Body of pancreas (tissue), 4 donors: ENCODE measurements at regions not wholly inside any gene's neighbourhood (a gene's known extent, or its start where the extent isn't known, plus 50 kb on each side); places are given as distances from the start of the nearest gene placed in this dataset.

ENCODE experiments used
- POLR2A ChIP-seq, 3 donors: fragments of 450-650 bp; IDR thresholded peaks; one replicate each; pipeline ENCODE4 v1.6.1; 2016; ENCODE audit warnings: antibody characterized with exemption in 3 of 3, mild to moderate bottlenecking in 2 of 3
- TF ChIP-seq, protein P1 (sequence below), 7 experiments: fragments of 450-650 bp in 4 of 7; fragments of 200-600 bp in 3 of 7; sonication (generic) in 3 of 7; IDR thresholded peaks; one replicate each; pipeline ENCODE4 v1.5.1; 2016 to 2019; ENCODE audit warnings: antibody characterized with exemption in 7 of 7

DNA sequence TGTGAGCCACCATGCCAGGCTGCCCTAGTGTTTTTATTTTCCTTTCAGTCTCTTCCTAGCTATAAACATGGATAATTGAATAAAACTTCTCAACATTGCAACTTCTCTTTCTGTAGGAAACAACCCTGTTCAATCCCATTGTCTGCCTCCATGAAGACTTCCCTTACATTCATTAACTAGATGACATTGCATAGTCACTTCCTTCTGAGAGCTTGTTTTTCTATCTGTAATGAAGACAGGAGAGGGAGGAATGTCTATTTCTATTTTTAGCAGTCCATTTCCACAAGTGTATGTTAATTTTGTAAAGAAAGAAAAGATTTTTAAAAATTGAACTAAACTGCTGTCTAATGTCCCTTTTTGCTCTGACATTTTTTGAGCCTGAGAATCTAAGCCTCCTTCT is 55.6 kb upstream of the MELK start:
- TF ChIP-seq POLR2A (IDR thresholded peaks at IDR 0.05): no peak
- TF ChIP-seq, protein P1, sequence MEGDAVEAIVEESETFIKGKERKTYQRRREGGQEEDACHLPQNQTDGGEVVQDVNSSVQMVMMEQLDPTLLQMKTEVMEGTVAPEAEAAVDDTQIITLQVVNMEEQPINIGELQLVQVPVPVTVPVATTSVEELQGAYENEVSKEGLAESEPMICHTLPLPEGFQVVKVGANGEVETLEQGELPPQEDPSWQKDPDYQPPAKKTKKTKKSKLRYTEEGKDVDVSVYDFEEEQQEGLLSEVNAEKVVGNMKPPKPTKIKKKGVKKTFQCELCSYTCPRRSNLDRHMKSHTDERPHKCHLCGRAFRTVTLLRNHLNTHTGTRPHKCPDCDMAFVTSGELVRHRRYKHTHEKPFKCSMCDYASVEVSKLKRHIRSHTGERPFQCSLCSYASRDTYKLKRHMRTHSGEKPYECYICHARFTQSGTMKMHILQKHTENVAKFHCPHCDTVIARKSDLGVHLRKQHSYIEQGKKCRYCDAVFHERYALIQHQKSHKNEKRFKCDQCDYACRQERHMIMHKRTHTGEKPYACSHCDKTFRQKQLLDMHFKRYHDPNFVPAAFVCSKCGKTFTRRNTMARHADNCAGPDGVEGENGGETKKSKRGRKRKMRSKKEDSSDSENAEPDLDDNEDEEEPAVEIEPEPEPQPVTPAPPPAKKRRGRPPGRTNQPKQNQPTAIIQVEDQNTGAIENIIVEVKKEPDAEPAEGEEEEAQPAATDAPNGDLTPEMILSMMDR (IDR thresholded peaks at IDR 0.05): no peak
